ENCODE measurements at regions not wholly inside any gene's neighbourhood (a gene's known extent, or its start where the extent isn't known, plus 50 kb on each side); places are given as distances from the start of the nearest gene placed in this dataset.

DNA sequence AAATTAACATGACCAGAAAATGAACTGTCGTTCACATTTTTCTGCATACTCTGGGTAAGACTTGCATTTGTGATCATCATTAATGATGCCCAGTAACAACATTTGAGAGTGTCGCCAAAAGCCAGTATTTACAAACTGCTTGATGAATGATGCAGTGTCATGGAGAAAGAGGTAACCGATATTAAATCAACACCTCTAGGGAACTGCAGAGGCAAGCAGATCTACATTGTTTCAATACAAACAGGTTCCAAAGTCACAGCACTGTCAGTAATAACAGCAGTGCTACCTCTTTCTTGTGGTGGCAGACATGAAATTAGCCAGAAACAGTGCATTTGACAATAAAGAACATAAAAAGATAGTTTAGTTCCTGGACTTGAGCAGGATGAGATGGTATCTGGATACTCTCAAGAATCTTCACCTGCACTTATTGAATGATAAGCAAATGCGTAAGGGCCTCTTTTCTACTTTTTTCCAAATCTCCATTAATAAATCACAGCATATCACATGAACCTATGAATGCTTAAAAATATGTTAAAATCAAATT is 456.6 kb downstream of the ARHGEF28 start:
- no peaks in the 10 kb centered on the region for H3K27me3 ChIP-seq (ENCODE audit: insufficient read depth in 3 of 3, low read length in 2 of 3)
- intact Hi-C loops (cut with DNase I): no loop called here
- TF ChIP-seq, protein P1, sequence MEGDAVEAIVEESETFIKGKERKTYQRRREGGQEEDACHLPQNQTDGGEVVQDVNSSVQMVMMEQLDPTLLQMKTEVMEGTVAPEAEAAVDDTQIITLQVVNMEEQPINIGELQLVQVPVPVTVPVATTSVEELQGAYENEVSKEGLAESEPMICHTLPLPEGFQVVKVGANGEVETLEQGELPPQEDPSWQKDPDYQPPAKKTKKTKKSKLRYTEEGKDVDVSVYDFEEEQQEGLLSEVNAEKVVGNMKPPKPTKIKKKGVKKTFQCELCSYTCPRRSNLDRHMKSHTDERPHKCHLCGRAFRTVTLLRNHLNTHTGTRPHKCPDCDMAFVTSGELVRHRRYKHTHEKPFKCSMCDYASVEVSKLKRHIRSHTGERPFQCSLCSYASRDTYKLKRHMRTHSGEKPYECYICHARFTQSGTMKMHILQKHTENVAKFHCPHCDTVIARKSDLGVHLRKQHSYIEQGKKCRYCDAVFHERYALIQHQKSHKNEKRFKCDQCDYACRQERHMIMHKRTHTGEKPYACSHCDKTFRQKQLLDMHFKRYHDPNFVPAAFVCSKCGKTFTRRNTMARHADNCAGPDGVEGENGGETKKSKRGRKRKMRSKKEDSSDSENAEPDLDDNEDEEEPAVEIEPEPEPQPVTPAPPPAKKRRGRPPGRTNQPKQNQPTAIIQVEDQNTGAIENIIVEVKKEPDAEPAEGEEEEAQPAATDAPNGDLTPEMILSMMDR (IDR thresholded peaks at IDR 0.05): no peak
- no peaks in the 10 kb centered on the region for H3K4me1 ChIP-seq
- DNase-seq: no peak
- ATAC-seq: no peak
- no peaks in the 10 kb centered on the region for H3K36me3 ChIP-seq (ENCODE audit: insufficient read depth in 1 of 2, low read depth in 1 of 2)
- H3K27ac ChIP-seq: no peak overlapping the region
- H3K4me3 ChIP-seq: no peak overlapping the region
- H3K9me3 ChIP-seq: no peaks in the 10 kb centered on the region
- WGBS, 3 donors: 92 to 93% (median 92%) methylated on average over 4 of the region's 4 CpGs

DNA sequence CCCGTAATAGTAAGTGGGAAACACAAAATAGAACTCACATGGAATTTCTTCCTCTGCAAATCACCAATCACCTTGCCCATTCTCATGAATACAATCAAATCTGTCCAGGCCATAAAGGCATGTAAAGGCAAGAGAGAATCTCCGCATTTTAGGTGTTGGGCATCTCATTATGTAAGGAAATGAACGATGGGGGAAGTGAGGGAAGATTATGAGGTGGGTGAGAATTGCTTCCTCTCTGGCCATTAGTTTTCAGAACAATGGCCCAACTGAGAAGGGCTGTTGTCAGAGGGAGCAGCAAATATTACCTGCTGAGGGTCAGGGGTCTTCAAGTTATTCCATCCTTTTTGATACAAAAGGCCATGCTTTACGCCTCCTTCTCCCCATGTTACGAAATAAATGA is 455.1 kb downstream of the ARHGEF28 start:
- intact Hi-C loops (cut with DNase I): no loop called here
- no peaks in the 10 kb centered on the region for H3K4me1 ChIP-seq
- ATAC-seq: no peak
- no peaks in the 10 kb centered on the region for H3K27me3 ChIP-seq (ENCODE audit: insufficient read depth in 3 of 3, low read length in 2 of 3)
- no peak overlapping the region for H3K4me3 ChIP-seq
- no peaks in the 10 kb centered on the region for H3K36me3 ChIP-seq (ENCODE audit: insufficient read depth in 1 of 2, low read depth in 1 of 2)
- WGBS, 3 donors: 78 to 95% (median 82%) methylated on average over 5 of the region's 5 CpGs
- no peak for DNase-seq
- TF ChIP-seq, protein P1 (IDR thresholded peaks at IDR 0.05): no peak
- H3K27ac ChIP-seq: no peak overlapping the region
- H3K9me3 ChIP-seq: no peaks in the 10 kb centered on the region

DNA sequence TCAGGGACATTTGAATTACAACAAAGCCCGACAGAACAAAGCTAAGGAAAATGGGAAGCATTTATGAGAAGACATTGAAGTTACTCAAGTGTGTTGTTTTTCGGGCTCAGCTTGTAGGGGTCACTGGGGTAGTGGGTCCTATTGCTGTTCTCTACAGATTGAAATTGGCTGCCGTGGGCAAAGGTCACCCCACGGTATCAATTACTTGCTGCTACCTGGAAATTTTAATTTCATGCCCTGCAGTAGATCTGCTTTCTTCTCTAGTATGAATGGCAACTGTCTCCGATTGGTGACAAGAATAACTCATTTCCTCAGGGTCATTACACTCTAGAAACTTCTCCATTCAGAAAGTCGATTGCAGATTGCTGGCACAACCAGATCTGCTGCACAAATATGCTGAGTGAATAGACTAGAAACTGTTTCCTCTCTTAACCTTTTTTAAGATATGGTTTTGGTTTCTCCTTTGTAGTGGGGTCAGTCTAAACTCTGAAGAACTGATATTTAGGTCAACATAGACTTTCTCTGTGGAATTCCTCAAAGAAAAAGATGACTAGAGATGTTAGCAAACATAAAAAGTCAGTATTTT is 454.1 kb downstream of the ARHGEF28 start:
- no peak overlapping the region for H3K27ac ChIP-seq
- no peak overlapping the region for H3K4me3 ChIP-seq
- H3K36me3 ChIP-seq (ENCODE audit: insufficient read depth in 1 of 2, low read depth in 1 of 2): no peaks in the 10 kb centered on the region
- TF ChIP-seq, protein P1 (IDR thresholded peaks at IDR 0.05): no peak
- H3K27me3 ChIP-seq (ENCODE audit: insufficient read depth in 3 of 3, low read length in 2 of 3): no peaks in the 10 kb centered on the region
- intact Hi-C loops (cut with DNase I): no loop called here
- no peak for ATAC-seq
- 63 to 68% (median 67%) methylated on average over 6 of the region's 6 CpGs for WGBS, 3 donors
- DNase-seq: no peak
- H3K4me1 ChIP-seq: no peaks in the 10 kb centered on the region
- H3K9me3 ChIP-seq: no peaks in the 10 kb centered on the region

- intact Hi-C loops (cut with DNase I): no loop called here
- DNase-seq (no peak), ATAC-seq (no peak)
- WGBS, 3 donors: 79 to 86% (median 85%) methylated on average over 7 of the region's 7 CpGs
- no peaks in the 10 kb centered on the region for H3K36me3 ChIP-seq (ENCODE audit: insufficient read depth in 1 of 2, low read depth in 1 of 2)
- H3K4me1 ChIP-seq: no peaks in the 10 kb centered on the region
- no peaks in the 10 kb centered on the region for H3K27me3 ChIP-seq (ENCODE audit: insufficient read depth in 3 of 3, low read length in 2 of 3)
- no peaks in the 10 kb centered on the region for H3K9me3 ChIP-seq
- no peak overlapping the region for H3K27ac ChIP-seq
- no peak overlapping the region for H3K4me3 ChIP-seq
- TF ChIP-seq, protein P1 (IDR thresholded peaks at IDR 0.05): no peak
Observed at GRCh38 chr5:74075501-74076484, 449.8 kb downstream of the ARHGEF28 start.
